ENCODE measurements at regions not wholly inside any gene's neighbourhood (a gene's known extent, or its start where the extent isn't known, plus 50 kb on each side); places are given as distances from the start of the nearest gene placed in this dataset.

GRCh38 chr2:219733746-219734145 is 106.3 kb downstream of the SLC4A3 start:
- Histone ChIP-seq H3K4me3 (no peak overlapping the region), H3K9me3 (no peaks in the 10 kb centered on the region), H3K36me3 (no peaks in the 10 kb centered on the region), H3K27me3 (no peaks in the 10 kb centered on the region), H3K4me1 (no peaks in the 10 kb centered on the region), H3K27ac (no peak overlapping the region)
- 65 to 69% methylated on average over 2 of the region's 2 CpGs for WGBS, 2 donors
- intact Hi-C loops (cut with DNase I), result loop anchor here in 1 of 3 donors (10.0 kb wide), 1 partner anchor 1841 kb away; the partner anchor contains the start of gene EPHA4
- FAIRE-seq (no peak), DNase-seq (no peak), ATAC-seq (no peak)
- TF ChIP-seq CTCF (IDR thresholded peaks at IDR 0.05), result no peak

GRCh38 chr2:219736209-219736608 is 108.8 kb downstream of the SLC4A3 start:
- no peaks in the 10 kb centered on the region for H3K36me3 ChIP-seq
- DNase-seq (peak in 3 of 6 donors; percentile 8 to 29 (median 16)), ATAC-seq (peak in 3 of 4 donors; percentile 82 to 87 (median 83)), FAIRE-seq (peak; percentile 47)
- 2 to 4% methylated on average over 3 of the region's 3 CpGs for WGBS, 2 donors
- intact Hi-C loops (cut with DNase I), result loop anchor here in 1 of 3 donors (10.0 kb wide), 1 partner anchor 1839 kb away; the partner anchor contains the start of gene EPHA4
- no peaks in the 10 kb centered on the region for H3K9me3 ChIP-seq
- no peaks in the 10 kb centered on the region for H3K27me3 ChIP-seq
- no peak overlapping the region for H3K27ac ChIP-seq
- no peaks in the 10 kb centered on the region for H3K4me1 ChIP-seq
- no peak overlapping the region for H3K4me3 ChIP-seq
- peak in 3 of 4 donors; percentile 9 to 42 (median 38) for TF ChIP-seq CTCF (IDR thresholded peaks at IDR 0.05)

GRCh38 chr2:219737270-219737691 is 109.9 kb downstream of the SLC4A3 start:
- ATAC-seq (peak in 2 of 4 donors; percentile 32 to 54), DNase-seq (no peak), FAIRE-seq (no peak)
- no peak overlapping the region for H3K27ac ChIP-seq
- H3K27me3 ChIP-seq, result no peaks in the 10 kb centered on the region
- H3K4me3 ChIP-seq, result no peak overlapping the region
- H3K4me1 ChIP-seq, result no peaks in the 10 kb centered on the region
- WGBS, 2 donors, result 68 to 73% methylated on average over 4 of the region's 4 CpGs
- TF ChIP-seq CTCF (IDR thresholded peaks at IDR 0.05), result no peak
- no peaks in the 10 kb centered on the region for H3K9me3 ChIP-seq
- intact Hi-C loops (cut with DNase I), result loop anchor here in 1 of 3 donors (10.0 kb wide), 1 partner anchor 1838 kb away; the partner anchor contains the start of gene EPHA4
- no peaks in the 10 kb centered on the region for H3K36me3 ChIP-seq

- ATAC-seq, result peak in 1 of 4 donors; percentile 20
- Histone ChIP-seq H3K36me3 (no peaks in the 10 kb centered on the region), H3K27me3 (no peaks in the 10 kb centered on the region), H3K4me3 (no peak overlapping the region), H3K27ac (no peak overlapping the region), H3K4me1 (no peaks in the 10 kb centered on the region), H3K9me3 (no peaks in the 10 kb centered on the region)
- no peak for FAIRE-seq
- no peak for DNase-seq
- 77% methylated on average over 4 of the region's 4 CpGs for WGBS, 2 donors
- intact Hi-C loops (cut with DNase I), result loop anchor here in 1 of 3 donors (10.0 kb wide), 1 partner anchor 1836 kb away; the partner anchor contains the start of gene EPHA4
- TF ChIP-seq CTCF (IDR thresholded peaks at IDR 0.05), result no peak
Measured at GRCh38 chr2:219739066-219739465, 111.6 kb downstream of the SLC4A3 start.

- Histone ChIP-seq H3K4me3 (no peak overlapping the region), H3K27me3 (no peaks in the 10 kb centered on the region), H3K9me3 (no peaks in the 10 kb centered on the region), H3K36me3 (no peaks in the 10 kb centered on the region), H3K27ac (no peak overlapping the region), H3K4me1 (no peaks in the 10 kb centered on the region)
- intact Hi-C loops (cut with DNase I), result loop anchor here in 1 of 3 donors (10.0 kb wide), 1 partner anchor 1835 kb away; the partner anchor contains the start of gene EPHA4
- ATAC-seq (no peak), DNase-seq (no peak), FAIRE-seq (no peak)
- 78 to 92% methylated on average over 13 of the region's 13 CpGs for WGBS, 2 donors
- no peak for TF ChIP-seq CTCF (IDR thresholded peaks at IDR 0.05)
Measured at GRCh38 chr2:219739866-219740440, 112.5 kb downstream of the SLC4A3 start.

All from pancreas (tissue), 10 donors.